Activated CD8-positive, alpha-beta memory T cell treated with anti-CD3 and anti-CD28 coated beads for 4 hours (primary cell): ENCODE measurements at regions not wholly inside any gene's neighbourhood (a gene's known extent, or its start where the extent isn't known, plus 50 kb on each side); places are given as distances from the start of the nearest gene placed in this dataset.
A peak's percentile ranks its signal among the peaks of the same experiment; 100 is the strongest.

ENCODE experiments used
- DNase-seq, 2 donors: peaks; one replicate each; pipeline ENCODE4 v3.0.0-alpha.2; 2020; ENCODE audit warnings: low read depth in 2 of 2

GRCh38 chr5:158026304-158027031 is 167.5 kb upstream of the CLINT1 start:
- DNase-seq: no peak

GRCh38 chr5:158023266-158023665 is 164.3 kb upstream of the CLINT1 start:
- DNase-seq: no peak

GRCh38 chr5:158022837-158023236 is 163.9 kb upstream of the CLINT1 start:
- no peak for DNase-seq

GRCh38 chr5:158022393-158022792 is 163.4 kb upstream of the CLINT1 start:
- no peak for DNase-seq

- DNase-seq: no peak
Measured at GRCh38 chr5:158020555-158021418, 161.8 kb upstream of the CLINT1 start.

GRCh38 chr5:158017469-158017868 is 158.5 kb upstream of the CLINT1 start:
- no peak for DNase-seq

GRCh38 chr5:158014372-158014771 is 155.4 kb upstream of the CLINT1 start:
- DNase-seq: no peak

GRCh38 chr5:158013939-158014338 is 155.0 kb upstream of the CLINT1 start:
- no peak for DNase-seq

GRCh38 chr5:158013303-158013702 is 154.4 kb upstream of the CLINT1 start:
- DNase-seq: no peak

- no peak for DNase-seq
Measured at GRCh38 chr5:158011422-158011821, 152.5 kb upstream of the CLINT1 start.

GRCh38 chr5:158010831-158011230 is 151.9 kb upstream of the CLINT1 start:
- DNase-seq: no peak

- no peak for DNase-seq
Measured at GRCh38 chr5:158007336-158007735, 148.4 kb upstream of the CLINT1 start.

GRCh38 chr5:157999696-158000095 is 140.8 kb upstream of the CLINT1 start:
- DNase-seq: no peak

- DNase-seq: no peak
Measured at GRCh38 chr5:157997991-157998504, 139.1 kb upstream of the CLINT1 start.

- DNase-seq: no peak
Measured at GRCh38 chr5:157994906-157995519, 136.1 kb upstream of the CLINT1 start.

GRCh38 chr5:157993986-157994691 is 135.2 kb upstream of the CLINT1 start:
- DNase-seq: peak in 1 of 2 donors; percentile 8

GRCh38 chr5:157993201-157993600 is 134.3 kb upstream of the CLINT1 start:
- no peak for DNase-seq

GRCh38 chr5:157990583-157991181 is 131.7 kb upstream of the CLINT1 start:
- no peak for DNase-seq

- DNase-seq: no peak
Measured at GRCh38 chr5:157989296-157989695, 130.4 kb upstream of the CLINT1 start.

GRCh38 chr5:157987259-157987658 is 128.3 kb upstream of the CLINT1 start:
- DNase-seq: no peak

GRCh38 chr5:157986431-157986990 is 127.6 kb upstream of the CLINT1 start:
- DNase-seq: no peak
